Breast epithelium (tissue), 3 donors: ENCODE measurements at regions not wholly inside any gene's neighbourhood (a gene's known extent, or its start where the extent isn't known, plus 50 kb on each side); places are given as distances from the start of the nearest gene placed in this dataset.
A peak's percentile ranks its signal among the peaks of the same experiment; 100 is the strongest.

ENCODE experiments used
- CTCF ChIP-seq, 3 donors: fragments of 450-650 bp; IDR thresholded peaks; one replicate each; pipeline ENCODE4 v1.5.1; 2016 to 2017; ENCODE audit warnings: antibody characterized with exemption in 3 of 3, mild to moderate bottlenecking in 3 of 3, moderate library complexity in 3 of 3
- POLR2A ChIP-seq: fragments of 450-650 bp; IDR thresholded peaks from one replicate; pipeline ENCODE4 v1.6.1; 2016; ENCODE audit warnings: antibody characterized with exemption, mild to moderate bottlenecking, moderate library complexity
- POLR2AphosphoS5 ChIP-seq, 3 donors: sonication (generic); formaldehyde crosslinking; IDR thresholded peaks; one replicate each; pipeline ENCODE4 v1.6.1; 2017; ENCODE audit warnings: antibody characterized with exemption in 3 of 3

GRCh38 chr18:43933177-43933576 is 655.9 kb upstream of the SYT4 start:
- TF ChIP-seq CTCF (IDR thresholded peaks at IDR 0.05) (no peak), POLR2AphosphoS5 (IDR thresholded peaks at IDR 0.05) (peak in 1 of 3 donors; percentile 22), POLR2A (no peak)
